ENCODE measurements at regions not wholly inside any gene's neighbourhood (a gene's known extent, or its start where the extent isn't known, plus 50 kb on each side); places are given as distances from the start of the nearest gene placed in this dataset.

GRCh38 chr1:53394306-53394705, 64.9 kb upstream of the DMRTB1 start:
- H3K4me1 ChIP-seq (replicated peaks in 1 of 2; ENCODE audit: control insufficient read depth in 2 of 2, insufficient read depth in 2 of 2, low read length in 2 of 2): 0 out of 5 replicates have a peak, but pooled peaks cover 0 to 3% of the 10 kb centered on the region in 2 experiments
- FAIRE-seq (no peak), DNase-seq (ENCODE audit: extremely low read depth in 1 of 4, low spot score in 3 of 4) (no peak), ATAC-seq (no peak)
- H3K36me3 ChIP-seq (ENCODE audit: control insufficient read depth, insufficient read depth, low read length): no peaks in the 10 kb centered on the region
- H3K27ac ChIP-seq (ENCODE audit: extremely low read depth, low read depth, low read length): no peak overlapping the region
- no peak overlapping the region for H2AFZ ChIP-seq (ENCODE audit: low read depth, low read length)
- in situ Hi-C loops (cut with MboI) (loop anchor here (5.0 kb wide), 1 partner anchor 117 kb away; no protein-coding TSS in a partner anchor), intact Hi-C loops (cut with micrococcal nuclease) (loop anchor here (10.0 kb wide), 1 partner anchor 200 kb away; the partner anchor contains the start of gene CPT2)
- no peaks in the 10 kb centered on the region for H3K9me1 ChIP-seq (ENCODE audit: control insufficient read depth, insufficient read depth, low read length)
- no peak overlapping the region for H3K4me3 ChIP-seq
- peaks cover 24 to 50% of the 10 kb centered on the region in 2 experiments for H3K27me3 ChIP-seq (ENCODE audit: control insufficient read depth in 2 of 2, insufficient read depth in 2 of 2, low read length in 2 of 2)
- H3K4me2 ChIP-seq (ENCODE audit: insufficient read depth, low read length): no peak overlapping the region
- no peaks in the 10 kb centered on the region for H3K79me2 ChIP-seq (ENCODE audit: control insufficient read depth, insufficient read depth, low read length)
- H3K9ac ChIP-seq (ENCODE audit: insufficient read depth in 1 of 2, low read depth in 2 of 2, low read length in 2 of 2): 0 out of 4 replicates have a peak overlapping the region, but pooled peaks of 1 of the 2 experiments have one; percentile 24
- CTCF ChIA-PET (ENCODE audit: low intra/inter-chr PET ratio): interaction anchor here (1.1 to 6.0 kb wide), 2 partner anchors 109 to 116 kb away, joined by 3 to 123 read pairs; no protein-coding TSS in a partner anchor
- H3K9me3 ChIP-seq (replicated peaks; ENCODE audit: control insufficient read depth, insufficient read depth, low read depth, low read length): no peaks in the 10 kb centered on the region
- BruUV-seq (replicated peaks): no TSS peak
- POLR2A ChIA-PET: no interaction called here
- no peaks in the 10 kb centered on the region for H4K20me1 ChIP-seq (replicated peaks; ENCODE audit: control insufficient read depth, insufficient read depth, low read length)
- 1% methylated on average over 6 of the region's 6 CpGs for WGBS (ENCODE audit: insufficient coverage, low coverage, missing lambda C conversion rate)
- TF ChIP-seq ZBTB49 (CRISPR knock-in tag; IDR thresholded peaks at IDR 0.05; ENCODE audit: borderline replicate concordance): no peak
- TF ChIP-seq ZNF583 (CRISPR knock-in tag; IDR thresholded peaks at IDR 0.05): no peak
- no peak for TF ChIP-seq ZKSCAN8 (CRISPR knock-in tag; IDR thresholded peaks at IDR 0.05)
- TF ChIP-seq ATF6 (CRISPR knock-in tag; IDR thresholded peaks at IDR 0.05): no peak
- TF ChIP-seq E2F4 (CRISPR knock-in tag; IDR thresholded peaks at IDR 0.05; ENCODE audit: low read depth): no peak
- TF ChIP-seq STAT5B (CRISPR knock-in tag; IDR thresholded peaks at IDR 0.05): no peak
- TF ChIP-seq CBX3 (IDR thresholded peaks at IDR 0.05; ENCODE audit: borderline replicate concordance in 1 of 2, low read length in 2 of 2): no peak
- no peak for TF ChIP-seq KAT2B (IDR thresholded peaks at IDR 0.05; ENCODE audit: low read depth, low read length)
- no peak for TF ChIP-seq SIRT6 (IDR thresholded peaks at IDR 0.05; ENCODE audit: low read depth, low read length)
- TF ChIP-seq SMC3 (conservative IDR thresholded peaks at IDR 0.05; ENCODE audit: insufficient read depth, low read depth, low read length): no peak
- no peak for TF ChIP-seq ZBTB34 (CRISPR knock-in tag; IDR thresholded peaks at IDR 0.05)
- no peak for TF ChIP-seq ARID3A (IDR thresholded peaks at IDR 0.05; ENCODE audit: borderline replicate concordance, low read depth, low read length)
